ENCODE measurements at regions not wholly inside any gene's neighbourhood (a gene's known extent, or its start where the extent isn't known, plus 50 kb on each side); places are given as distances from the start of the nearest gene placed in this dataset.

DNA sequence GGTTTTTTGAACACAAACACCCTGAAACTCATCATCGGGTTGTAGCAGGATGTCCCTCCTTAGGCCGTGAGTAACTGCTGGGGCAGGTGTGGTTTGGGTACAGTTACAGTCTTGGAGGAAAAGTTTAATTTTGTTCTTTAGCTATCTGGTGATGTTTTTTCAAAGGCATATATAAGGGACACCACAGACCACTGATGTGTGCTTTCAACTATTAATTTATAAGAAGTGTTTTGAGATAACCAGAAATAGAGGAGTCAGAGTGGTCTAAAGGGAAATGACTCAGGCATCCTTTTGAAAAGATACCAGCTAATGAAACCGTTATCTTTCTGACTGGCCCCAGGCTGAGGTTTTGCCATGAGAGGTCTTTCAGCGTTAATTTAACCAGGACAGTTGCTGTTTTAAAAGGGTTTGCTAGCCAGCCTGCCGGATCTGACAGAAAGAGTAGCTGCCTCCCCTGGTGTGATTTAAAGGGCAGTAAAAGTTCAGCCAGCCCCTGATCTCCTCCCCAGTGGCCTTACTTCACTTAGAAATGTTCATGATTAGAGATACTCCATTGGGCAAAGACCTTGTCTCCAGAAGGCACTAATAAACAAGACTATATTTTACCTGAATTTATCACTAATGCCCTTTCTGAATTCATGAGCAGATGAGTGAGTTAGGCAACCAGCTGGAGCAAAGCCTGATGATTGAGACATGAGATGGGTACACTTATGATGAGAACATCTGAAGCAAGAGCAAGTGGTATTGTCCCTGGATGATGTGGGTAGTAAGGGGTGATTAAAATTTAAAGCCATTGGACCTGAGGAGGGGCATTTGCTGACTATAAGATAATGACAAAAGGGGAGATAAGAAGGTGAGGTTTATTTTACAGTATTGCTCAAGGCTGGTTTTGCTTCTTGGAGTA, 482.5 kb upstream of the TBL1XR1 start:
- in situ Hi-C loops (cut with MboI; ENCODE audit: low sequenced_read_pairs in 4 of 4), result no loop called here
- no peaks in the 10 kb centered on the region for H3K9me3 ChIP-seq
- DNase-seq, result peak; percentile 22 to 65
- no peak overlapping the region for H3K4me3 ChIP-seq
- intact Hi-C loops (cut with DNase I; ENCODE audit: low total_unique reads), result loop anchor here (10.0 kb wide), 1 partner anchor 215 kb away; no protein-coding TSS in a partner anchor
- H3K36me3 ChIP-seq, result no peaks in the 10 kb centered on the region
- TF ChIP-seq POLR2A (IDR thresholded peaks at IDR 0.05), result no peak
- TF ChIP-seq, protein P1, sequence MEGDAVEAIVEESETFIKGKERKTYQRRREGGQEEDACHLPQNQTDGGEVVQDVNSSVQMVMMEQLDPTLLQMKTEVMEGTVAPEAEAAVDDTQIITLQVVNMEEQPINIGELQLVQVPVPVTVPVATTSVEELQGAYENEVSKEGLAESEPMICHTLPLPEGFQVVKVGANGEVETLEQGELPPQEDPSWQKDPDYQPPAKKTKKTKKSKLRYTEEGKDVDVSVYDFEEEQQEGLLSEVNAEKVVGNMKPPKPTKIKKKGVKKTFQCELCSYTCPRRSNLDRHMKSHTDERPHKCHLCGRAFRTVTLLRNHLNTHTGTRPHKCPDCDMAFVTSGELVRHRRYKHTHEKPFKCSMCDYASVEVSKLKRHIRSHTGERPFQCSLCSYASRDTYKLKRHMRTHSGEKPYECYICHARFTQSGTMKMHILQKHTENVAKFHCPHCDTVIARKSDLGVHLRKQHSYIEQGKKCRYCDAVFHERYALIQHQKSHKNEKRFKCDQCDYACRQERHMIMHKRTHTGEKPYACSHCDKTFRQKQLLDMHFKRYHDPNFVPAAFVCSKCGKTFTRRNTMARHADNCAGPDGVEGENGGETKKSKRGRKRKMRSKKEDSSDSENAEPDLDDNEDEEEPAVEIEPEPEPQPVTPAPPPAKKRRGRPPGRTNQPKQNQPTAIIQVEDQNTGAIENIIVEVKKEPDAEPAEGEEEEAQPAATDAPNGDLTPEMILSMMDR (IDR thresholded peaks at IDR 0.05 in 4 of 5, conservative IDR thresholded peaks at IDR 0.05 in 1 of 5), result no peak
- no peaks in the 10 kb centered on the region for H3K27me3 ChIP-seq
- peak; percentile 90 to 95 for ATAC-seq
- H3K27ac ChIP-seq, result peak overlapping the region in 3 of 4 donors; percentile 44 to 48 (median 47)
- H3K4me1 ChIP-seq, result no peaks in the 10 kb centered on the region

DNA sequence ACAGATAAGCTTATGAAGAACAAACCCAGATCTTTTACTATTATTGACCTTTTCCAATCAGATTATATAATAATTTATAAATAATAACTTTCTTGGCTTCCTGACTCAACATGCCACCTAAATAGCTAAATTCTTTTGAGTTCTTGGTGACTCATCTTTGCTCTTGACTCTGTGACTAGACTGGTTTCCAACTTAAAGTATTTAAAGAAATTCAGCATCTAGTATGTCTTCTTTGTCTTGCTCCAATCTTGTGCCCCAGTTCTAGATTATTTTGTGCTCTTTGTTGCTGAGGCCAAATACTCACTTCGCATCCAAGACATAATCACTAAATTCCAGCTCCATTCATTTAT, 483.2 kb upstream of the TBL1XR1 start:
- no peak for TF ChIP-seq POLR2A (IDR thresholded peaks at IDR 0.05)
- TF ChIP-seq, protein P1 (IDR thresholded peaks at IDR 0.05 in 4 of 5, conservative IDR thresholded peaks at IDR 0.05 in 1 of 5), result no peak
- ATAC-seq (no peak), DNase-seq (no peak)
- Histone ChIP-seq H3K4me1 (no peaks in the 10 kb centered on the region), H3K9me3 (no peaks in the 10 kb centered on the region), H3K27me3 (no peaks in the 10 kb centered on the region), H3K36me3 (no peaks in the 10 kb centered on the region), H3K4me3 (no peak overlapping the region), H3K27ac (peak overlapping the region in 1 of 4 donors; percentile 48)
- in situ Hi-C loops (cut with MboI; ENCODE audit: low sequenced_read_pairs in 4 of 4) (no loop called here), intact Hi-C loops (cut with DNase I; ENCODE audit: low total_unique reads) (loop anchor here (10.0 kb wide), 1 partner anchor 216 kb away; no protein-coding TSS in a partner anchor)

DNA sequence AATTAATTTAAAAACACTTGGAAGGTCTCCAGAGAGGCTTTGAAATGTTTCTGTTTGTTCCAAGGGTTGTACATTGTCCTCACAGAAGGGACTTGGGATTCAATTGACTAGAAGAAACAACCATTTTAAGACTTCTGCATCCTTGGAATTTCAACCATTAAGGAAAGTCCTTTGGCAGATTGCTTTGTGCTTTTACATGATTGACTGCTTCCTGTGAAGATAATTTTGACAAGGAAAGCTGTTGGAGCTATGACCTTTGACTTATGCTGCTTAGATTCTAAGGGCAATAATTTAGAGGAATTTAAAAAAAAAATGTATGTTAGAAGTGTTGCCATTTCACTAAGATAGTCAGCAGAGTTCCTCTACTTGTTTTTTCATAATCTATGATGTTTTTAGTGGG, 483.9 kb upstream of the TBL1XR1 start:
- intact Hi-C loops (cut with DNase I; ENCODE audit: low total_unique reads) (loop anchor here (10.0 kb wide), 1 partner anchor 216 kb away; no protein-coding TSS in a partner anchor), in situ Hi-C loops (cut with MboI; ENCODE audit: low sequenced_read_pairs in 4 of 4) (no loop called here)
- ATAC-seq (no peak), DNase-seq (no peak)
- TF ChIP-seq, protein P1 (IDR thresholded peaks at IDR 0.05 in 4 of 5, conservative IDR thresholded peaks at IDR 0.05 in 1 of 5), result no peak
- no peak for TF ChIP-seq POLR2A (IDR thresholded peaks at IDR 0.05)
- Histone ChIP-seq H3K36me3 (no peaks in the 10 kb centered on the region), H3K4me3 (no peak overlapping the region), H3K4me1 (no peaks in the 10 kb centered on the region), H3K27ac (no peak overlapping the region), H3K27me3 (no peaks in the 10 kb centered on the region), H3K9me3 (no peaks in the 10 kb centered on the region)

DNA sequence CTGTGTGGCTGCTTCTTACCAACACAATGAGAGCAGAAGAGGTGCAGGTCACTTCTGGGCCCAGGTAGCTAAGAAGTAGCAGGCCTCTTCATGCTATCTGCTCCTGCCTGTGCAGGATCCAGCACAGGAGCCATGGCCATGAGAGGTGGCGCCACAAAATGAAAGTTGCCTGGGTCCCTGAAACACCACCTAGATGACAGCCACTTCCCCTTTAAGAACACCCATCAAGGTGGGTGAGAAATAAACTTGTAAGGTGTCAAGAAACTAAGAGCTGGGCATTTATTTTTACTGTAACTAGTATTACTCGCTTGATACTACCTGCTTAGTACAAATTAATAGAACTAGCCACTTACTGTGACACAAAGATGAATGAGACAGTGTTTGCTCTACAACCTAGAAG, 484.6 kb upstream of the TBL1XR1 start:
- no peaks in the 10 kb centered on the region for H3K27me3 ChIP-seq
- in situ Hi-C loops (cut with MboI; ENCODE audit: low sequenced_read_pairs in 4 of 4) (no loop called here), intact Hi-C loops (cut with DNase I; ENCODE audit: low total_unique reads) (loop anchor here (10.0 kb wide), 1 partner anchor 217 kb away; no protein-coding TSS in a partner anchor)
- no peaks in the 10 kb centered on the region for H3K9me3 ChIP-seq
- TF ChIP-seq POLR2A (IDR thresholded peaks at IDR 0.05), result no peak
- TF ChIP-seq, protein P1 (IDR thresholded peaks at IDR 0.05 in 4 of 5, conservative IDR thresholded peaks at IDR 0.05 in 1 of 5), result no peak
- DNase-seq (no peak), ATAC-seq (no peak)
- H3K4me1 ChIP-seq, result no peaks in the 10 kb centered on the region
- no peak overlapping the region for H3K27ac ChIP-seq
- no peak overlapping the region for H3K4me3 ChIP-seq
- no peaks in the 10 kb centered on the region for H3K36me3 ChIP-seq
